Heart left ventricle (tissue), 16 donors: ENCODE measurements at regions not wholly inside any gene's neighbourhood (a gene's known extent, or its start where the extent isn't known, plus 50 kb on each side); places are given as distances from the start of the nearest gene placed in this dataset.

Experiments
- ATAC-seq, 4 donors: fragments of 200-7000 bp; cut with Tn5 transposase; one replicate each; pipeline ENCODE4 v1.9.1; 2020 to 2022; ENCODE audit warnings: moderate library complexity in 4 of 4, mild to moderate bottlenecking in 3 of 4, moderate number of reproducible peaks in 1 of 4
- DNase-seq, 5 donors: peaks; one replicate each; pipeline ENCODE4 v3.0.0-alpha.2; 2020
- H3K27ac ChIP-seq, 12 donors: fragments of 200-600 bp; sonication (generic) in 4 of 12; one replicate each; pipeline versions ENCODE4 v1.5.0 to v1.8.0; 2016 to 2022; ENCODE audit warnings: mild to moderate bottlenecking in 2 of 12
- H3K27me3 ChIP-seq, 9 donors: fragments of 200-600 bp; sonication (generic) in 2 of 9; one replicate each; pipeline versions ENCODE4 v1.5.1 to v1.8.0; 2016 to 2022; ENCODE audit warnings: mild to moderate bottlenecking in 3 of 9
- H3K36me3 ChIP-seq, 9 donors: fragments of 200-600 bp; sonication (generic) in 2 of 9; one replicate each; pipeline versions ENCODE4 v1.5.0 to v1.8.0; 2018 to 2022; ENCODE audit warnings: mild to moderate bottlenecking in 2 of 9
- H3K4me1 ChIP-seq, 12 donors: fragments of 200-600 bp; sonication (generic) in 4 of 12; one replicate each; pipeline versions ENCODE4 v1.5.0 to v1.8.0; 2016 to 2022; ENCODE audit warnings: mild to moderate bottlenecking in 3 of 12
- H3K4me3 ChIP-seq, 12 donors: fragments of 200-600 bp; sonication (generic) in 4 of 12; one replicate each; pipeline versions ENCODE4 v1.5.0 to v1.8.0; 2017 to 2022; ENCODE audit warnings: mild to moderate bottlenecking in 9 of 12, moderate library complexity in 4 of 12
- H3K9me3 ChIP-seq, 12 donors: fragments of 200-600 bp; sonication (generic) in 4 of 12; one replicate each; pipeline versions ENCODE4 v1.5.0 to v1.8.0; 2016 to 2022; ENCODE audit warnings: mild to moderate bottlenecking in 1 of 12
- CTCF ChIP-seq, 12 donors: fragments of 200-600 bp; sonication (generic) in 4 of 12; IDR thresholded peaks; one replicate each; pipeline versions ENCODE4 v1.5.0 to v1.8.0; 2018 to 2022; ENCODE audit warnings: antibody characterized with exemption in 12 of 12, mild to moderate bottlenecking in 5 of 12
- POLR2A ChIP-seq, 2 donors: fragments of 450-650 bp; IDR thresholded peaks; one replicate each; pipeline ENCODE4 v1.6.1; 2017; ENCODE audit warnings: antibody characterized with exemption in 2 of 2, mild to moderate bottlenecking in 2 of 2, moderate library complexity in 2 of 2
- WGBS, 4 donors: extraction: QIAGEN DNeasy Blood & Tissue Kit in 2 of 4; methylation state at CpG; one replicate each; pipeline versions ENCODE4 v1.1.5 to v1.1.7; 2013 to 2018; 5-methylcytosine and 5-hydroxymethylcytosine counted together
- intact Hi-C, 10 donors: fragments of 100-400 bp; cut with DNase I; formaldehyde crosslinking; loops; one replicate each; pipeline versions ENCODE4 v1.11.1 to v1.14.2; 2022
- donor health status: ischemic (EF 13 %, LVEDD 7.1; RV severe dilation, severe dysfunction).
- donor health status: healthy with polysubstance abuse.
- donor health status: DM: no; HTN: yes; CAD: no.
- donor health status: DM: no; HTN: no; CAD: no.
- donor health status: ischemic (EF 25% LVEDD 6.9; RV normal size, moderate dysfunction).
- donor health status: ischemic (EF 25% LVEDD 5.7; RV mildly dilated, moderate dysfunction).
- donor health status: healthy.
- donor health status: DM: yes; HTN: yes; CAD: no.
- donor health status: ischemic (EF 35%, LVEDD 5.7; RV mildly dilated, moderate dysfunction).
- donor health status: nonischemic (EF 11% LVEDD 7.7; RV severe dilation, severe dysfunction).
- donor health status: DM: yes; HTN: yes; CAD: no.
- donor health status: PGD.
- donor health status: ischemic (EF 29% LVEDD 5.4; RV normal size, mild dysfunction).
- donor health status: nonischemic (EF 23%, LVEDD 6.1; RV moderate dilation, normal function).

- DNase-seq (no peak), ATAC-seq (no peak)
- Histone ChIP-seq H3K4me1 (no peaks in the 10 kb centered on the region), H3K27ac (no peak overlapping the region), H3K4me3 (no peak overlapping the region), H3K9me3 (peaks cover 0 to 22% (median 9%) of the 10 kb centered on the region in 12 donors), H3K27me3 (no peaks in the 10 kb centered on the region), H3K36me3 (no peaks in the 10 kb centered on the region)
- WGBS, 4 donors, result 81 to 85% (median 84%) methylated on average over 3 of the region's 3 CpGs
- TF ChIP-seq CTCF (IDR thresholded peaks at IDR 0.05) (no peak), POLR2A (IDR thresholded peaks at IDR 0.05) (no peak)
- intact Hi-C loops, result no loop called here
These were observed 245.4 kb upstream of the DIO3 start for GRCh38 chr14:101315802-101316296.

- ATAC-seq (no peak), DNase-seq (no peak)
- intact Hi-C loops, result no loop called here
- 70 to 81% (median 72%) methylated on average over 6 of the region's 6 CpGs for WGBS, 4 donors
- no peak for TF ChIP-seq POLR2A (IDR thresholded peaks at IDR 0.05)
- TF ChIP-seq CTCF (IDR thresholded peaks at IDR 0.05), result no peak
- no peaks in the 10 kb centered on the region for H3K4me1 ChIP-seq
- peaks cover 0 to 22% (median 9%) of the 10 kb centered on the region in 12 donors for H3K9me3 ChIP-seq
- no peak overlapping the region for H3K4me3 ChIP-seq
- H3K36me3 ChIP-seq, result no peaks in the 10 kb centered on the region
- H3K27ac ChIP-seq, result no peak overlapping the region
- no peaks in the 10 kb centered on the region for H3K27me3 ChIP-seq
These were observed 243.0 kb upstream of the DIO3 start for GRCh38 chr14:101318271-101318670.

GRCh38 chr14:101320396-101320795, 240.9 kb upstream of the DIO3 start:
- WGBS, 4 donors, result 67 to 80% (median 74%) methylated on average over 1 of the region's 1 CpG
- H3K27ac ChIP-seq, result no peak overlapping the region

GRCh38 chr14:101322223-101322622, 239.1 kb upstream of the DIO3 start:
- TF ChIP-seq POLR2A (IDR thresholded peaks at IDR 0.05) (no peak), CTCF (IDR thresholded peaks at IDR 0.05) (no peak)
- no peaks in the 10 kb centered on the region for H3K36me3 ChIP-seq
- H3K9me3 ChIP-seq, result peaks cover 0 to 24% (median 13%) of the 10 kb centered on the region in 12 donors
- DNase-seq (no peak), ATAC-seq (no peak)
- no peak overlapping the region for H3K27ac ChIP-seq
- intact Hi-C loops, result no loop called here
- no peak overlapping the region for H3K4me3 ChIP-seq
- H3K27me3 ChIP-seq, result no peaks in the 10 kb centered on the region
- whole genome bisulfite sequencing, 4 donors, result 73 to 82% (median 78%) methylated on average over 5 of the region's 5 CpGs
- H3K4me1 ChIP-seq, result no peaks in the 10 kb centered on the region

More at GRCh38 chr14:101320396-101320795, 240.9 kb upstream of the DIO3 start:
- H3K27me3 ChIP-seq, result no peaks in the 10 kb centered on the region
- H3K9me3 ChIP-seq, result peaks cover 0 to 35% (median 20%) of the 10 kb centered on the region in 12 donors
- no peaks in the 10 kb centered on the region for H3K36me3 ChIP-seq
- H3K4me3 ChIP-seq, result no peak overlapping the region
- no peak for DNase-seq
- intact Hi-C loops, result no loop called here
- H3K4me1 ChIP-seq, result no peaks in the 10 kb centered on the region
- ATAC-seq, result no peak
- TF ChIP-seq CTCF (IDR thresholded peaks at IDR 0.05), result no peak
- no peak for TF ChIP-seq POLR2A (IDR thresholded peaks at IDR 0.05)
